ENCODE measurements at regions not wholly inside any gene's neighbourhood (a gene's known extent, or its start where the extent isn't known, plus 50 kb on each side); places are given as distances from the start of the nearest gene placed in this dataset.
"Not testable (repeated sequence)": the region's sequence is repeated elsewhere in the genome, so short reads cannot be mapped to it uniquely, and the experiment has no call there.

DNA sequence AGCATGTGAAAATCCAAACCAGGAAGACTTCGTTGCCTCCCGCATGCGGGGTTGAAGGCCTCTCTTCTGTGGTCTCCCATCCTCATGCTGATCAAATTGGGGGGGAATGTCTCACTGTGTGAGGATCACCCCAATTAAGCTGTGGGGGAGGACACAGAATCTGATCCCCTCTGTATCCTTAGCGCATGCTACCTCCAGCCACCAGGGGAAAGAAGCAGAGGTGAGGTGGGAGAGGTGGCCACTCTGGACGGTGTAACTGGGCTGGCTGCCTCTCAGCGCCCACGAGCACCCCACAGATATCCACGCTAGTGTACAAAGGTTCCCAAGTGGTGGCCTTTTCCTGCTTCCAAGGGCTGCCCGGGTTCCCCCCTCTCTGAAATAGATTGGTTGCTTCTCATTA, 177.6 kb upstream of the PLGLB1 start:
- H3K27me3 ChIP-seq (replicated peaks; ENCODE audit: control insufficient read depth, insufficient read depth, low read length); intact Hi-C loops (cut with micrococcal nuclease; ENCODE audit: unreplicated experiment): not testable (repeated sequence)

DNA sequence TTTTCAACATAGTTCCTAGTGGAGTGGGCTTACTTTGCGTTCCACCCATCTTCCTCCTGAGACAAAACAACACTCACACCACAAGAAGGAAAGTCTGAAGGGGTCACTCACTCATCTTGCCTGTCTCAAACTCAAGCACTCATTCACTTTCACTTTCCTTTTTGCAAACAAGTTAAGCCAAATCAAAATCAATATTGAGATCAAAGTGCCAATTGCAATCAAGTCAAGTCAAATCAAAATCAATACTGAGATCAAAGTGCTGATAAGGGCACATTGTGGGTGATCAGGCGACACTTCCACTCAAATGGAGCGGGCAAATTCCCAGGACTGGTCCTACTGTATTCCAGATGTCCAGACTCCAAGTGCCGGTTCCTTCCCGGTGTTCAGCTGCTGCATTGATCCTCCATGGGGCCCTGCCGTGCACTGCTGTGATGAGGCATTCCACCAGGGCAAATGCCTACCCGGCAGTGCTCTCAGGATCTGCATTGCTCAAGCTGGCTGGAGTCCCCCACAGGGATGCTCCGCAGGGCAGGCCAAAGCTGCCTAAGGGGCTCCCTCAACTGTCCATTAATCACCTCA, 183.0 kb upstream of the PLGLB1 start:
- DNase-seq; H3K4me1 Mint-ChIP-seq (ENCODE audit: low read depth, unreplicated experiment); H3K9me3 ChIP-seq; H3K4me1 ChIP-seq; H3K27me3 Mint-ChIP-seq (ENCODE audit: insufficient read depth, unreplicated experiment); BruUV-seq (replicated peaks); H3K9me3 Mint-ChIP-seq (ENCODE audit: unreplicated experiment); H3K36me3 Mint-ChIP-seq (ENCODE audit: insufficient read depth, unreplicated experiment); H3K36me3 ChIP-seq (ENCODE audit: control insufficient read depth, insufficient read depth, low read length); H3K27ac Mint-ChIP-seq (ENCODE audit: unreplicated experiment); intact Hi-C loops (cut with micrococcal nuclease; ENCODE audit: unreplicated experiment); H3K4me3 ChIP-seq (ENCODE audit: low read depth, low read length); H3K4me3 Mint-ChIP-seq (ENCODE audit: unreplicated experiment); CTCF ChIA-PET; POLR2A ChIA-PET; H3K27me3 ChIP-seq (replicated peaks; ENCODE audit: control insufficient read depth, insufficient read depth, low read length): not testable (repeated sequence)

More for the DNA sequence above, 177.6 kb upstream of the PLGLB1 start:
- POLR2A ChIA-PET; H3K4me1 Mint-ChIP-seq (ENCODE audit: low read depth, unreplicated experiment); H3K36me3 Mint-ChIP-seq (ENCODE audit: insufficient read depth, unreplicated experiment); H3K4me3 Mint-ChIP-seq (ENCODE audit: unreplicated experiment); H3K27ac Mint-ChIP-seq (ENCODE audit: unreplicated experiment); CTCF ChIA-PET; H3K9me3 Mint-ChIP-seq (ENCODE audit: unreplicated experiment); H3K36me3 ChIP-seq (ENCODE audit: control insufficient read depth, insufficient read depth, low read length); BruUV-seq (replicated peaks); DNase-seq; H3K9me3 ChIP-seq; H3K4me3 ChIP-seq (ENCODE audit: low read depth, low read length); H3K4me1 ChIP-seq; H3K27me3 Mint-ChIP-seq (ENCODE audit: insufficient read depth, unreplicated experiment): not testable (repeated sequence)

DNA sequence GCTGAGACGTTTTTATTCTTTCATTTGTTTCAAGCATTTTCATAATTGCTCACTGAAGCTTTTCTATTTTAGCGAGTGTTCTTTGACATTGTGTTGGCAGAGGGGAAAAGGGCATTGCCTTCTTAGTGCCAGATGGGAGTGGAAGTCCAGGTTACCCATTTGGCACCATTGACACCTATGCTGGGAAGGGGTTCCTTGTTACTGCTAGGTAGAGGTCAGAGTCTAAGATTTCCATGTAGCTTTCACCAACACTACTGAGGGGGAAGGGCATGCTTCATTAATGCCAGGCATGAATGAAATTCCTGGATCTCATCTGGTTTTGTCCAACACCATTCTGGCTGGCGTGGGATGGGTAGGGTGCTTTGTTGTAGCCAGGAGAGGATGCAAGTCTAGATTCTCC, 191.3 kb upstream of the PLGLB1 start:
- BruUV-seq (replicated peaks); POLR2A ChIA-PET; H3K36me3 ChIP-seq (ENCODE audit: control insufficient read depth, insufficient read depth, low read length); H3K4me1 Mint-ChIP-seq (ENCODE audit: low read depth, unreplicated experiment); H3K36me3 Mint-ChIP-seq (ENCODE audit: insufficient read depth, unreplicated experiment); H3K9me3 Mint-ChIP-seq (ENCODE audit: unreplicated experiment); H3K4me3 ChIP-seq (ENCODE audit: low read depth, low read length); DNase-seq; H3K4me1 ChIP-seq; intact Hi-C loops (cut with micrococcal nuclease; ENCODE audit: unreplicated experiment); H3K27me3 ChIP-seq (replicated peaks; ENCODE audit: control insufficient read depth, insufficient read depth, low read length); CTCF ChIA-PET; H3K4me3 Mint-ChIP-seq (ENCODE audit: unreplicated experiment); H3K27ac Mint-ChIP-seq (ENCODE audit: unreplicated experiment); H3K9me3 ChIP-seq; H3K27me3 Mint-ChIP-seq (ENCODE audit: insufficient read depth, unreplicated experiment): not testable (repeated sequence)

DNA sequence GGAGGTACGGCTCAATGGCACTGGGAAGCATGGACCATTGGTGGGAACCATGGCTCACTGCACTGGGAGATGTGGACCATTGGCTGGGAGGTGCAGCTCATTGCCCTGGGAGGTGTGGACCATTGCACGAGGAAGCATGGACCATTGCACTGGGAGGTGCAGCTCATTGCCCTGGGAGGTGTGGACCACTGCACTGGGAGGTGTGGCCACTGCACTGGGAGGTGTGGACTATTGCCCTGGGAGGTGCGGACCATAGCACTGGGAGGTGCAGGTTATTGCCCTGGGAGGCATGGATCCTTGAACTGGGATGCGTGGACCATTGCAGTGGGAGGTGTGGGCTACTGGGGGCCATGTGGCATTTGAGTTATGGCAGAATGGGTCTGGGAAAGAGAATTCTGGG, 195.4 kb upstream of the PLGLB1 start:
- H3K4me1 Mint-ChIP-seq (ENCODE audit: low read depth, unreplicated experiment); H3K9me3 ChIP-seq; H3K36me3 ChIP-seq (ENCODE audit: control insufficient read depth, insufficient read depth, low read length); H3K27me3 ChIP-seq (replicated peaks; ENCODE audit: control insufficient read depth, insufficient read depth, low read length); intact Hi-C loops (cut with micrococcal nuclease; ENCODE audit: unreplicated experiment); H3K4me3 ChIP-seq (ENCODE audit: low read depth, low read length); H3K4me3 Mint-ChIP-seq (ENCODE audit: unreplicated experiment); CTCF ChIA-PET; BruUV-seq (replicated peaks); H3K27ac Mint-ChIP-seq (ENCODE audit: unreplicated experiment); H3K9me3 Mint-ChIP-seq (ENCODE audit: unreplicated experiment); DNase-seq; H3K4me1 ChIP-seq; POLR2A ChIA-PET; H3K36me3 Mint-ChIP-seq (ENCODE audit: insufficient read depth, unreplicated experiment); H3K27me3 Mint-ChIP-seq (ENCODE audit: insufficient read depth, unreplicated experiment): not testable (repeated sequence)

DNA sequence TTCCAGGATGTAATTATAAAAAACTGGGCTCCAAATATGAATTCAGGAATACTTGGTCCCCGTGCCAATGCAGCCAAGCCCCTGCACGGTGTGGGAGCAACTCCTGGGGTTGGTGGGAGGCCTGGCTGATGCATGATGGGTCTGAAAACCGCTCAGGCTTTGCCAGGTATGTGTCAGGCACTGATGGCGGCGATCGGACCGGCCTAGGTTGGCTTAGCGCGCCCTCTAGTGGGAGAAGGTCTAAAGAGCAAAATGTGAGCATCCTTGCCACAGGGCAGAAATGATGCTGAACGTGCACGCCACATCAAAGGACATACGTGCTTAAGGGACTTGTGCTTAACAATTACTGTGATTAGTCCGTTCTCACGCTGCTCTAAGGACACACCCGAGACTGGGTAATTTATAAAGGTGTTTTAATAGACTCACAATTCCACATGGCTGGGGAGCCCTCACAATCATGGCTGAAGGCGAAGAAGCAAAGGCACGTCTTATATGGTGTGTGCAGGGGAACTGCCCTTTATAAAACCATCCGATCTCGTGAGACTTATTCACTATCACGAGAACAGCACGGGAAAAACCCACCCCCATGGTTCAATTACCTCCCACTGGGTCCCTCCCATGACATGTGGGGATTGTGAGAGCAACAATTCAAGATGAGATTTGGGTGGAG, 196.2 kb upstream of the PLGLB1 start:
- H3K9me3 Mint-ChIP-seq (ENCODE audit: unreplicated experiment); H3K4me1 ChIP-seq; H3K4me3 Mint-ChIP-seq (ENCODE audit: unreplicated experiment); H3K9me3 ChIP-seq; H3K4me3 ChIP-seq (ENCODE audit: low read depth, low read length); H3K27me3 ChIP-seq (replicated peaks; ENCODE audit: control insufficient read depth, insufficient read depth, low read length); CTCF ChIA-PET; BruUV-seq (replicated peaks); H3K27ac Mint-ChIP-seq (ENCODE audit: unreplicated experiment); intact Hi-C loops (cut with micrococcal nuclease; ENCODE audit: unreplicated experiment); H3K4me1 Mint-ChIP-seq (ENCODE audit: low read depth, unreplicated experiment); H3K36me3 Mint-ChIP-seq (ENCODE audit: insufficient read depth, unreplicated experiment); POLR2A ChIA-PET; H3K36me3 ChIP-seq (ENCODE audit: control insufficient read depth, insufficient read depth, low read length): not testable (repeated sequence)
- TF ChIP-seq, protein P1, sequence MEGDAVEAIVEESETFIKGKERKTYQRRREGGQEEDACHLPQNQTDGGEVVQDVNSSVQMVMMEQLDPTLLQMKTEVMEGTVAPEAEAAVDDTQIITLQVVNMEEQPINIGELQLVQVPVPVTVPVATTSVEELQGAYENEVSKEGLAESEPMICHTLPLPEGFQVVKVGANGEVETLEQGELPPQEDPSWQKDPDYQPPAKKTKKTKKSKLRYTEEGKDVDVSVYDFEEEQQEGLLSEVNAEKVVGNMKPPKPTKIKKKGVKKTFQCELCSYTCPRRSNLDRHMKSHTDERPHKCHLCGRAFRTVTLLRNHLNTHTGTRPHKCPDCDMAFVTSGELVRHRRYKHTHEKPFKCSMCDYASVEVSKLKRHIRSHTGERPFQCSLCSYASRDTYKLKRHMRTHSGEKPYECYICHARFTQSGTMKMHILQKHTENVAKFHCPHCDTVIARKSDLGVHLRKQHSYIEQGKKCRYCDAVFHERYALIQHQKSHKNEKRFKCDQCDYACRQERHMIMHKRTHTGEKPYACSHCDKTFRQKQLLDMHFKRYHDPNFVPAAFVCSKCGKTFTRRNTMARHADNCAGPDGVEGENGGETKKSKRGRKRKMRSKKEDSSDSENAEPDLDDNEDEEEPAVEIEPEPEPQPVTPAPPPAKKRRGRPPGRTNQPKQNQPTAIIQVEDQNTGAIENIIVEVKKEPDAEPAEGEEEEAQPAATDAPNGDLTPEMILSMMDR (IDR thresholded peaks at IDR 0.05; ENCODE audit: insufficient read depth in 1 of 2, low read depth in 1 of 2, low read length in 1 of 2, severe bottlenecking in 1 of 2, unreplicated experiment in 1 of 2), result peak in 1 of 2 experiments; percentile 30
- peak in 1 of 2 experiments; percentile 60 for DNase-seq
- peaks cover 12% of the 10 kb centered on the region for H3K27me3 Mint-ChIP-seq (ENCODE audit: insufficient read depth, unreplicated experiment)

DNA sequence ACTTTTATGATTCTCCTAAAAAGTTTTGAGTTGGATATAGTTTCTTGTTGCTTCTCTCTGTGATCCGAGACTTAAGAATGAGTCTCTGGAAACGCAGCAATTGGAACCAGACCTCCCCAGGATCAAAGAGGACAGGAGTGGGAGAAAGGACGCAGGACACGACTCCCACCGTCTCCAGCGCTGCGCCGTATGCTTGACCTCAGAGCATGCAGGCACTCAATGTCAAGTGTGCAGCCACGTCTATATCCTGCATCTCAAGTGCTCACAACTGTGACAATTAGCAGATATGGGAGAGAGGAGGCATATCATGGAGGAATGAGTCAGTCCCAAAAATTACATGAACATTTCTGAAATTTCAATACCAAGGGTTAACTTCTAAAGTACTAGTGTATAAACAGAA, 199.0 kb upstream of the PLGLB1 start:
- H3K4me1 ChIP-seq; intact Hi-C loops (cut with micrococcal nuclease; ENCODE audit: unreplicated experiment); H3K4me3 ChIP-seq (ENCODE audit: low read depth, low read length); H3K36me3 Mint-ChIP-seq (ENCODE audit: insufficient read depth, unreplicated experiment); H3K4me3 Mint-ChIP-seq (ENCODE audit: unreplicated experiment); H3K27ac Mint-ChIP-seq (ENCODE audit: unreplicated experiment); BruUV-seq (replicated peaks); CTCF ChIA-PET; POLR2A ChIA-PET; H3K9me3 ChIP-seq; H3K9me3 Mint-ChIP-seq (ENCODE audit: unreplicated experiment); DNase-seq; H3K4me1 Mint-ChIP-seq (ENCODE audit: low read depth, unreplicated experiment); H3K27me3 ChIP-seq (replicated peaks; ENCODE audit: control insufficient read depth, insufficient read depth, low read length); H3K36me3 ChIP-seq (ENCODE audit: control insufficient read depth, insufficient read depth, low read length): not testable (repeated sequence)
- peaks cover 14% of the 10 kb centered on the region for H3K27me3 Mint-ChIP-seq (ENCODE audit: insufficient read depth, unreplicated experiment)
